ENCODE measurements at regions not wholly inside any gene's neighbourhood (a gene's known extent, or its start where the extent isn't known, plus 50 kb on each side); places are given as distances from the start of the nearest gene placed in this dataset.

GRCh38 chr13:44715287-44716230 lies 139.4 kb upstream of the TSC22D1 start:
- Histone ChIP-seq H3K4me1 (ENCODE audit: control insufficient read depth in 4 of 4, insufficient read depth in 4 of 4, low read length in 3 of 4) (no peaks in the 10 kb centered on the region), H3K9me3 (ENCODE audit: control insufficient read depth in 4 of 4, low read length in 3 of 4) (no peaks in the 10 kb centered on the region), H3K27ac (ENCODE audit: low read depth in 1 of 2, low read length in 2 of 2) (no peak overlapping the region), H3K36me3 (ENCODE audit: control insufficient read depth in 4 of 4, insufficient read depth in 3 of 4, low read depth in 1 of 4, low read length in 3 of 4) (no peaks in the 10 kb centered on the region), H3K4me3 (ENCODE audit: low read depth in 1 of 3, low read length in 3 of 3) (no peak overlapping the region), H3K27me3 (ENCODE audit: control insufficient read depth in 4 of 4, insufficient read depth in 4 of 4, low read length in 3 of 4) (no peaks in the 10 kb centered on the region), H3K9ac (ENCODE audit: low read depth in 1 of 2, low read length in 2 of 2) (no peak overlapping the region)
- DNase-seq (ENCODE audit: low spot score), result no peak
- 81% methylated on average over 11 of the region's 11 CpGs for WGBS
- TF ChIP-seq JUND (IDR thresholded peaks at IDR 0.05) (no peak), GABPA (IDR thresholded peaks at IDR 0.05 in 1 of 2, conservative IDR thresholded peaks at IDR 0.05 in 1 of 2) (no peak)

GRCh38 chr13:44713788-44714469 lies 137.8 kb upstream of the TSC22D1 start:
- H3K4me1 ChIP-seq (ENCODE audit: control insufficient read depth in 4 of 4, insufficient read depth in 4 of 4, low read length in 3 of 4), result no peaks in the 10 kb centered on the region
- 86% methylated on average over 3 of the region's 3 CpGs for WGBS
- TF ChIP-seq FOXA2 (IDR thresholded peaks at IDR 0.05) (no peak), NR2F2 (IDR thresholded peaks at IDR 0.05) (peak; percentile 75), FOXA1 (IDR thresholded peaks at IDR 0.05) (no peak), SP1 (IDR thresholded peaks at IDR 0.05) (peak; percentile 34), RXRA (IDR thresholded peaks at IDR 0.05) (peak; percentile 15 to 33), ATF3 (IDR thresholded peaks at IDR 0.05) (no peak), TAF1 (conservative IDR thresholded peaks at IDR 0.05) (no peak), RAD21 (IDR thresholded peaks at IDR 0.05) (peak in 1 of 2 donors; percentile 6), CTCF (IDR thresholded peaks at IDR 0.05; ENCODE audit: low read depth, low read length, missing input control) (no peak), HNF4A (conservative IDR thresholded peaks at IDR 0.05) (no peak), YY1 (IDR thresholded peaks at IDR 0.05) (no peak), EGR1 (IDR thresholded peaks at IDR 0.05; ENCODE audit: low read depth in 2 of 2) (no peak), HNF4G (IDR thresholded peaks at IDR 0.05) (no peak), GABPA (IDR thresholded peaks at IDR 0.05 in 1 of 2, conservative IDR thresholded peaks at IDR 0.05 in 1 of 2) (no peak), JUND (IDR thresholded peaks at IDR 0.05) (no peak), ZBTB33 (IDR thresholded peaks at IDR 0.05) (no peak)
- TF ChIP-seq, protein P1, sequence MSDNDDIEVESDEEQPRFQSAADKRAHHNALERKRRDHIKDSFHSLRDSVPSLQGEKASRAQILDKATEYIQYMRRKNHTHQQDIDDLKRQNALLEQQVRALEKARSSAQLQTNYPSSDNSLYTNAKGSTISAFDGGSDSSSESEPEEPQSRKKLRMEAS (IDR thresholded peaks at IDR 0.05), result no peak
- TF ChIP-seq, protein P2, sequence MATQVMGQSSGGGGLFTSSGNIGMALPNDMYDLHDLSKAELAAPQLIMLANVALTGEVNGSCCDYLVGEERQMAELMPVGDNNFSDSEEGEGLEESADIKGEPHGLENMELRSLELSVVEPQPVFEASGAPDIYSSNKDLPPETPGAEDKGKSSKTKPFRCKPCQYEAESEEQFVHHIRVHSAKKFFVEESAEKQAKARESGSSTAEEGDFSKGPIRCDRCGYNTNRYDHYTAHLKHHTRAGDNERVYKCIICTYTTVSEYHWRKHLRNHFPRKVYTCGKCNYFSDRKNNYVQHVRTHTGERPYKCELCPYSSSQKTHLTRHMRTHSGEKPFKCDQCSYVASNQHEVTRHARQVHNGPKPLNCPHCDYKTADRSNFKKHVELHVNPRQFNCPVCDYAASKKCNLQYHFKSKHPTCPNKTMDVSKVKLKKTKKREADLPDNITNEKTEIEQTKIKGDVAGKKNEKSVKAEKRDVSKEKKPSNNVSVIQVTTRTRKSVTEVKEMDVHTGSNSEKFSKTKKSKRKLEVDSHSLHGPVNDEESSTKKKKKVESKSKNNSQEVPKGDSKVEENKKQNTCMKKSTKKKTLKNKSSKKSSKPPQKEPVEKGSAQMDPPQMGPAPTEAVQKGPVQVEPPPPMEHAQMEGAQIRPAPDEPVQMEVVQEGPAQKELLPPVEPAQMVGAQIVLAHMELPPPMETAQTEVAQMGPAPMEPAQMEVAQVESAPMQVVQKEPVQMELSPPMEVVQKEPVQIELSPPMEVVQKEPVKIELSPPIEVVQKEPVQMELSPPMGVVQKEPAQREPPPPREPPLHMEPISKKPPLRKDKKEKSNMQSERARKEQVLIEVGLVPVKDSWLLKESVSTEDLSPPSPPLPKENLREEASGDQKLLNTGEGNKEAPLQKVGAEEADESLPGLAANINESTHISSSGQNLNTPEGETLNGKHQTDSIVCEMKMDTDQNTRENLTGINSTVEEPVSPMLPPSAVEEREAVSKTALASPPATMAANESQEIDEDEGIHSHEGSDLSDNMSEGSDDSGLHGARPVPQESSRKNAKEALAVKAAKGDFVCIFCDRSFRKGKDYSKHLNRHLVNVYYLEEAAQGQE (IDR thresholded peaks at IDR 0.05), result no peak
- no peak overlapping the region for H3K4me3 ChIP-seq (ENCODE audit: low read depth in 1 of 3, low read length in 3 of 3)
- no peaks in the 10 kb centered on the region for H3K36me3 ChIP-seq (ENCODE audit: control insufficient read depth in 4 of 4, insufficient read depth in 3 of 4, low read depth in 1 of 4, low read length in 3 of 4)
- DNase-seq (ENCODE audit: low spot score), result no peak
- peak overlapping the region in 1 of 2 donors; percentile 7 for H3K27ac ChIP-seq (ENCODE audit: low read depth in 1 of 2, low read length in 2 of 2)
- no peaks in the 10 kb centered on the region for H3K9me3 ChIP-seq (ENCODE audit: control insufficient read depth in 4 of 4, low read length in 3 of 4)
- no peak overlapping the region for H3K9ac ChIP-seq (ENCODE audit: low read depth in 1 of 2, low read length in 2 of 2)
- H3K27me3 ChIP-seq (ENCODE audit: control insufficient read depth in 4 of 4, insufficient read depth in 4 of 4, low read length in 3 of 4), result no peaks in the 10 kb centered on the region

Measured in liver (tissue), 8 donors.